Tibial artery (tissue), 4 donors: ENCODE measurements at regions not wholly inside any gene's neighbourhood (a gene's known extent, or its start where the extent isn't known, plus 50 kb on each side); places are given as distances from the start of the nearest gene placed in this dataset.

Experiments used
- DNase-seq, 2 donors: peaks; one replicate each; pipeline ENCODE4 v3.0.0-alpha.2; 2019
- H3K27ac ChIP-seq, 2 donors: fragments of 200-600 bp; sonication (generic) in 1 of 2; 1 replicate in 1 of 2; 2 replicates in 1 of 2; pipeline ENCODE4 v1.5.1; 2018 to 2019; ENCODE audit warnings: mild to moderate bottlenecking in 1 of 2
- H3K27me3 ChIP-seq, 2 donors: fragments of 200-600 bp; sonication (generic) in 1 of 2; one replicate each; pipeline versions ENCODE4 v1.5.1 to v1.6.0; 2016 to 2019
- H3K36me3 ChIP-seq, 3 donors: fragments of 200-600 bp; sonication (generic) in 2 of 3; one replicate each; pipeline ENCODE4 v1.5.1; 2016 to 2019; ENCODE audit warnings: mild to moderate bottlenecking in 2 of 3
- H3K4me1 ChIP-seq, 4 donors: fragments of 200-600 bp; sonication (generic) in 2 of 4; 1 replicate in 3 of 4; 2 replicates in 1 of 4; pipeline ENCODE4 v1.5.1; 2016 to 2019
- H3K4me3 ChIP-seq, 2 donors: fragments of 200-600 bp; sonication (generic) in 1 of 2; 1 replicate in 1 of 2; 2 replicates in 1 of 2; pipeline ENCODE4 v1.5.1; 2018 to 2019; ENCODE audit warnings: mild to moderate bottlenecking in 2 of 2
- H3K9me3 ChIP-seq, 3 donors: fragments of 200-600 bp; sonication (generic) in 1 of 3; one replicate each; pipeline ENCODE4 v1.5.1; 2016 to 2019
- CTCF ChIP-seq, 2 experiments: fragments of 200-600 bp in 1 of 2; fragments of 450-650 bp in 1 of 2; IDR thresholded peaks; one replicate each; pipeline ENCODE4 v1.5.1; 2017 to 2019; ENCODE audit warnings: antibody characterized with exemption in 2 of 2, mild to moderate bottlenecking in 1 of 2, moderate library complexity in 1 of 2
- intact Hi-C: fragments of 100-400 bp; cut with DNase I; formaldehyde crosslinking; loops from one replicate; pipeline ENCODE4 v1.15.0; 2023; ENCODE audit warnings: low total_unique reads

GRCh38 chr21:34003428-34003827 lies 70.0 kb upstream of the MRPS6 start:
- Histone ChIP-seq H3K36me3 (no peaks in the 10 kb centered on the region), H3K27me3 (no peaks in the 10 kb centered on the region), H3K4me1 (peaks cover 0 to 21% (median 16%) of the 10 kb centered on the region in 4 donors), H3K4me3 (no peak overlapping the region), H3K27ac (peak overlapping the region in 1 of 2 donors; percentile 78), H3K9me3 (no peaks in the 10 kb centered on the region)
- TF ChIP-seq CTCF (IDR thresholded peaks at IDR 0.05): no peak
- no peak for DNase-seq
- intact Hi-C loops: no loop called here

- H3K36me3 ChIP-seq: no peaks in the 10 kb centered on the region
- intact Hi-C loops: no loop called here
- no peak for DNase-seq
- no peak overlapping the region for H3K27ac ChIP-seq
- no peaks in the 10 kb centered on the region for H3K27me3 ChIP-seq
- H3K9me3 ChIP-seq: no peaks in the 10 kb centered on the region
- peaks cover 0 to 18% (median 14%) of the 10 kb centered on the region in 4 donors for H3K4me1 ChIP-seq
- H3K4me3 ChIP-seq: no peak overlapping the region
- no peak for TF ChIP-seq CTCF (IDR thresholded peaks at IDR 0.05)
Measured at GRCh38 chr21:34000375-34000774, 73.0 kb upstream of the MRPS6 start.

GRCh38 chr21:33998809-33999208 lies 74.6 kb upstream of the MRPS6 start:
- Histone ChIP-seq H3K36me3 (no peaks in the 10 kb centered on the region), H3K4me1 (peaks cover 0 to 9% (median 5%) of the 10 kb centered on the region in 4 donors), H3K27me3 (no peaks in the 10 kb centered on the region), H3K27ac (no peak overlapping the region), H3K9me3 (no peaks in the 10 kb centered on the region), H3K4me3 (no peak overlapping the region)
- no peak for DNase-seq
- intact Hi-C loops: no loop called here
- TF ChIP-seq CTCF (IDR thresholded peaks at IDR 0.05): no peak

GRCh38 chr21:33998402-33998801 lies 75.0 kb upstream of the MRPS6 start:
- intact Hi-C loops: no loop called here
- Histone ChIP-seq H3K4me1 (peaks cover 0 to 13% (median 6%) of the 10 kb centered on the region in 4 donors), H3K27ac (no peak overlapping the region), H3K4me3 (no peak overlapping the region), H3K36me3 (no peaks in the 10 kb centered on the region), H3K9me3 (no peaks in the 10 kb centered on the region), H3K27me3 (no peaks in the 10 kb centered on the region)
- no peak for DNase-seq
- TF ChIP-seq CTCF (IDR thresholded peaks at IDR 0.05): no peak

- Histone ChIP-seq H3K27ac (no peak overlapping the region), H3K4me1 (peaks cover 0 to 17% (median 7%) of the 10 kb centered on the region in 4 donors), H3K4me3 (no peak overlapping the region), H3K27me3 (no peaks in the 10 kb centered on the region), H3K9me3 (no peaks in the 10 kb centered on the region), H3K36me3 (no peaks in the 10 kb centered on the region)
- TF ChIP-seq CTCF (IDR thresholded peaks at IDR 0.05): no peak
- no peak for DNase-seq
- intact Hi-C loops: no loop called here
Measured at GRCh38 chr21:33997436-33997835, 75.9 kb upstream of the MRPS6 start.

- Histone ChIP-seq H3K27ac (peak overlapping the region; percentile 3 to 46), H3K27me3 (no peaks in the 10 kb centered on the region), H3K4me1 (peaks cover 0 to 14% (median 7%) of the 10 kb centered on the region in 4 donors), H3K4me3 (no peak overlapping the region), H3K36me3 (no peaks in the 10 kb centered on the region), H3K9me3 (no peaks in the 10 kb centered on the region)
- no peak for TF ChIP-seq CTCF (IDR thresholded peaks at IDR 0.05)
- intact Hi-C loops: no loop called here
- DNase-seq: no peak
Measured at GRCh38 chr21:33994373-33994772, 78.8 kb upstream of the ATP5PO start.
